Peyer's patch (tissue), 4 donors: ENCODE measurements at regions not wholly inside any gene's neighbourhood (a gene's known extent, or its start where the extent isn't known, plus 50 kb on each side); places are given as distances from the start of the nearest gene placed in this dataset.

ENCODE experiments used
- DNase-seq, 3 donors: peaks; one replicate each; pipeline ENCODE4 v3.0.0-alpha.2; 2017 to 2019
- H3K27ac ChIP-seq, 4 donors: fragments of 200-600 bp; sonication (generic); one replicate each; pipeline ENCODE4 v1.5.1; 2016 to 2019
- H3K27me3 ChIP-seq, 2 donors: fragments of 200-600 bp; sonication (generic); one replicate each; pipeline ENCODE4 v1.5.1; 2019
- H3K36me3 ChIP-seq, 3 donors: fragments of 200-600 bp; sonication (generic); one replicate each; pipeline ENCODE4 v1.5.1; 2016 to 2019
- H3K4me1 ChIP-seq, 4 donors: fragments of 200-600 bp; sonication (generic); one replicate each; pipeline ENCODE4 v1.5.1; 2016 to 2019
- H3K4me3 ChIP-seq, 4 donors: fragments of 200-600 bp; sonication (generic); 1 replicate in 3 of 4; 2 replicates in 1 of 4; pipeline ENCODE4 v1.5.1; 2016 to 2019; ENCODE audit warnings: mild to moderate bottlenecking in 1 of 4
- H3K9me3 ChIP-seq, 4 donors: fragments of 200-600 bp; sonication (generic); one replicate each; pipeline ENCODE4 v1.5.1; 2016 to 2019; ENCODE audit warnings: mild to moderate bottlenecking in 1 of 4
- CTCF ChIP-seq, 6 experiments: fragments of 450-650 bp in 4 of 6; fragments of 200-600 bp in 2 of 6; sonication (generic) in 1 of 6; IDR thresholded peaks; one replicate each; pipeline ENCODE4 v1.5.1; 2017 to 2019; ENCODE audit warnings: antibody characterized with exemption in 6 of 6, mild to moderate bottlenecking in 3 of 6, moderate library complexity in 1 of 6
- POLR2A ChIP-seq, 2 donors: fragments of 450-650 bp; IDR thresholded peaks; one replicate each; pipeline ENCODE4 v1.5.1; 2017; ENCODE audit warnings: antibody characterized with exemption in 2 of 2, mild to moderate bottlenecking in 2 of 2, moderate library complexity in 2 of 2

- H3K27me3 ChIP-seq, result no peaks in the 10 kb centered on the region
- H3K27ac ChIP-seq, result no peak overlapping the region
- no peaks in the 10 kb centered on the region for H3K4me1 ChIP-seq
- H3K9me3 ChIP-seq, result peaks cover 0 to 6% (median 2%) of the 10 kb centered on the region in 4 donors
- no peak overlapping the region for H3K4me3 ChIP-seq
- TF ChIP-seq POLR2A (IDR thresholded peaks at IDR 0.05) (no peak), CTCF (IDR thresholded peaks at IDR 0.05) (no peak)
- no peaks in the 10 kb centered on the region for H3K36me3 ChIP-seq
- peak in 1 of 3 donors; percentile 33 for DNase-seq
These were observed 72.2 kb downstream of the LINC01488 start for GRCh38 chr11:69553416-69554357.

GRCh38 chr11:69554849-69555248 lies 73.4 kb downstream of the LINC01488 start:
- peaks cover 0 to 4% (median 2%) of the 10 kb centered on the region in 4 donors for H3K9me3 ChIP-seq
- no peaks in the 10 kb centered on the region for H3K4me1 ChIP-seq
- no peak overlapping the region for H3K27ac ChIP-seq
- no peak overlapping the region for H3K4me3 ChIP-seq
- no peaks in the 10 kb centered on the region for H3K36me3 ChIP-seq
- peak in 1 of 3 donors; percentile 11 for DNase-seq
- TF ChIP-seq CTCF (IDR thresholded peaks at IDR 0.05) (no peak), POLR2A (IDR thresholded peaks at IDR 0.05) (no peak)
- H3K27me3 ChIP-seq, result no peaks in the 10 kb centered on the region

- Histone ChIP-seq H3K27me3 (no peaks in the 10 kb centered on the region), H3K27ac (no peak overlapping the region), H3K4me1 (no peaks in the 10 kb centered on the region), H3K4me3 (no peak overlapping the region), H3K36me3 (no peaks in the 10 kb centered on the region), H3K9me3 (no peaks in the 10 kb centered on the region)
- TF ChIP-seq CTCF (IDR thresholded peaks at IDR 0.05), result no peak
- no peak for TF ChIP-seq POLR2A (IDR thresholded peaks at IDR 0.05)
- peak in 1 of 3 donors; percentile 7 for DNase-seq
These were observed 75.8 kb downstream of the LINC01488 start for GRCh38 chr11:69557266-69557665.

GRCh38 chr11:69558519-69558941 lies 77.1 kb downstream of the LINC01488 start:
- H3K9me3 ChIP-seq, result no peaks in the 10 kb centered on the region

GRCh38 chr11:69559181-69559580 lies 77.7 kb downstream of the LINC01488 start:
- TF ChIP-seq POLR2A (IDR thresholded peaks at IDR 0.05), result no peak
- no peak for TF ChIP-seq CTCF (IDR thresholded peaks at IDR 0.05)
- no peak overlapping the region for H3K4me3 ChIP-seq
- H3K4me1 ChIP-seq, result no peaks in the 10 kb centered on the region
- DNase-seq, result peak in 1 of 3 donors; percentile 25
- H3K36me3 ChIP-seq, result no peaks in the 10 kb centered on the region
- no peaks in the 10 kb centered on the region for H3K9me3 ChIP-seq
- H3K27me3 ChIP-seq, result no peaks in the 10 kb centered on the region
- H3K27ac ChIP-seq, result no peak overlapping the region

More at GRCh38 chr11:69558519-69558941, 77.1 kb downstream of the LINC01488 start:
- Histone ChIP-seq H3K27me3 (no peaks in the 10 kb centered on the region), H3K4me1 (no peaks in the 10 kb centered on the region), H3K36me3 (no peaks in the 10 kb centered on the region), H3K27ac (no peak overlapping the region), H3K4me3 (no peak overlapping the region)
- DNase-seq, result peak in 1 of 3 donors; percentile 25
- TF ChIP-seq CTCF (IDR thresholded peaks at IDR 0.05), result no peak
- no peak for TF ChIP-seq POLR2A (IDR thresholded peaks at IDR 0.05)
